ENCODE measurements at regions not wholly inside any gene's neighbourhood (a gene's known extent, or its start where the extent isn't known, plus 50 kb on each side); places are given as distances from the start of the nearest gene placed in this dataset.

GRCh38 chr3:180287703-180288102, 251.0 kb upstream of the PEX5L start:
- no peak for DNase-seq

DNA sequence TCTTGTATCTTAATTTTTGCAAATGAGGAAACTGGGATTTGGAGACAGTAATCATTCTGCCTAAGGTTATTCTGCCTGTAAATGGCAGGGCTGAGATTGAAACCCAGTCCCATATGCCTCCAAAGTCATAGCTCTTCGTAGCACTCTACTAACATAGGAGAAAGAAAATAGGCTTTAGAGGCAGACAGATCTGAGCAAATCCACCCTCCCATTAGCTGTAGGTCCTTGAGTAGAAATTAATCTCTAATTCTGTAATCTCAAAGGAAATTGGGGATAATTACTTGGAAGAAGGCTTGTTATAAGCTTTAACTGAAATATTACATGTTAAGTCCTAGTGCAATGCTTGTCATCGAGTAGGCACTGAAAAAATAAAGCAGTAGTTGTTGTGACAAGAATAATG, 252.1 kb upstream of the PEX5L start:
- DNase-seq = no peak

DNA sequence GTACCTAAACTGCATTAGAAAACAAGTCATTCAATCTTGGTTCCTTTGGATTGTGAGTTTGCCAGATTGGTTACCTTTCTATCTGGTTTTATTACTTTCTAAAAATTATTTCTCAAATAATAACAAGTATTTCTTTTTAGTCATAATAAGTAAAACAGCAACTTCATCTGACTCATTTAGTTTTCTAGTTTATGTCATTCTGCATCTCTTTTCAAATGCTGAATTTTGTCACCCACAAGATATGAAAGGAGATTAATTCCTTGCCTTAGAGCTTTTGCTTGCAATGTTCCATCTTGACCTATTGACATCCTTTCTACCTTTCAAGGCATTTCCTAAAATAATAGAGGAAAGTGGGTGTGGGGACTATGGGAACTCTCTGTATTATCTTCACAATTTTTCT, 253.6 kb upstream of the PEX5L start:
- DNase-seq = no peak

DNA sequence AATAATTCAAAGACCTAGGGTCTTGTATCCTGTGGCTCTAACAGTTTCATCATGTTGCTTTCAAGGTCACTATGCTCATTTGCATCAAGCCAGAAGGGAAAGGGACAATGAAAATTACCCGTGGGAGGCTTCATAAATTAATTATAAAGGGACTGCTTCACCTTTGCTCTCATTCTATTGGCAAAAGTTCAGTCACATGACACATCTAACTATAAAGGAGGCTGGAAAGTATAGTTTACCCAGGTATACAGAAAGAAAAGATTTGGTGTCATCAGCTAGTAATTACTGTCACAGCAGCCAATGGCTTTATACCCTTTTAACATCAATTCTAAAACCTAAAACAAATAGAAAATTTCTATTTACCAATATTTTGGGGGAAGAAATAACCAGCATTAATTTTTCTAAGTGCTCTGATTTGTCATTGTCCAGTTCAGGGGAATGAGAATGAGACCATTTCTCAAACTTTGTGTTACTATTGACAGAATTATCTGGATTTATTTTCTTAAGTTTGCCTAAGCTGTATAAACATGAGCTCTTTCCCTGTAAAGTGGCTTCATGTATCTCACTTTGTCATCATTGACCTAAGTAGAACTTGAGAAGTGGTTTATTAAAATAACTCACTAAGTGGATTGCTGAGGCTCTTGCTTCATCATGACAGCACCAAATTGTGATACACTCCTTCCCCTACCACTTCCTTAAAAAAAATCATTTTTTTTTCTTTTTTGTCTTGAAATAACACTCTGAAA, 257.7 kb upstream of the PEX5L start:
- DNase-seq = no peak

DNA sequence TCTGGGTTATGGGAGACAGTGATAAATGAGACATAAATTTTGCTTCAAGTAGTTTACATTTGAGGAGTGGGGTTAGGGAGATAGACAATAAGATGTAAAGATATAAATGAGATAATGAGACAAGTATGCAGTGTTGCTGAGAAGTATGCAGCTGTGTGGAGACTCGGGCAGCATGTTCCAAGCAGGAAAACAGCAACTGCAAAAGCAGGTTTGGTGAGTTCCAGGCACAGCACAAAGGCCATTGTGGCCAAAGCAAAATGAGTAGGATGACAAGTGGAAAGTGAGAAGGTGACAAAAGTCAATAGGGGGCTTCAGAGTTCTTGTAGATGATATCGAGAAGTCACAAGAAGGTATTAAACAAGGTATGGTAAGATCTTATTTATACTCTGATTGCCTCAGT, 259.1 kb upstream of the PEX5L start:
- no peak for DNase-seq

- DNase-seq = no peak
Measured at GRCh38 chr3:180296971-180297370, 260.2 kb upstream of the PEX5L start.

GRCh38 chr3:180306155-180306554, 269.4 kb upstream of the PEX5L start:
- DNase-seq = peak; percentile 13

DNA sequence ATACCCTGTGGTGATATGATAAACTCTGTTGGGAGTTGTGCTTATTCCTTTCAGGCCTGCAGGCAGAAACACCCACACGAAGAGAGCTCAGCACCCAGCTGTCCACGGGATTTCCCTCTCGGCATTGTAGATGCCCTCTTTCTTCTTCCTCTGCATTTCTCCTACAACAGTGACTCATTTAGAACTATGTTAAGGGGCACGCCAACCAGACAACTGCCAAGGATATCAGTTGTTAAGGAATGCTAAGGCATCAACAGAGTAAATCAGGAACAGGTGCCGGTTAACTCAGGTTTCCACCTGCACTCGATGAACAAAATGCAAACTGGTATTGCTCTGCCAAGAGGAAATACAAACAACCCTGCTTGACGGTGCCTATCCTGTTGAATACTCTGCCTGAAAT, 270.0 kb upstream of the PEX5L start:
- peak; percentile 63 for DNase-seq

- peak; percentile 25 for DNase-seq
Measured at GRCh38 chr3:180311242-180311641, 274.5 kb upstream of the PEX5L start.

DNA sequence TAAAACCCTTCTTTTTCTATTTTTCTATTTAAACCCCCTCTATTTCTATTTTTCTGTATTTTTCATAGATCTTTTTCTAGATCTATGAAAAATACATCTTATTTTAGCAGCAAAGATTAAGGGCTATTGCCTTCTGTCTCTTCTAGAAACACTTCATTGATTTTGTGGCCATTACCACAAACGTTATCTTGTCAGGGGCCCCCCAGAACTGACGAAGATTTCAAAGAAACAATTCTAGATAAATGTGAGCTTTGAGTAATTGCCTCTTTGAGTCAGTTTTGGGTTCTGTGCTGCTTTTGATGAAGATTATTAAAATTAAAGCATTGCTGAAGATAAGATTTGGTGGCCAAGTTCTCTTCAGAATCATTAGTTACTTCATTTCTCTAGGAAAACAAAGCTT, 279.6 kb upstream of the PEX5L start:
- no peak for DNase-seq

GRCh38 chr3:180319461-180319860, 282.5 kb upstream of the TTC14 start:
- no peak for DNase-seq

GRCh38 chr3:180320631-180321030, 281.3 kb upstream of the TTC14 start:
- no peak for DNase-seq

DNA sequence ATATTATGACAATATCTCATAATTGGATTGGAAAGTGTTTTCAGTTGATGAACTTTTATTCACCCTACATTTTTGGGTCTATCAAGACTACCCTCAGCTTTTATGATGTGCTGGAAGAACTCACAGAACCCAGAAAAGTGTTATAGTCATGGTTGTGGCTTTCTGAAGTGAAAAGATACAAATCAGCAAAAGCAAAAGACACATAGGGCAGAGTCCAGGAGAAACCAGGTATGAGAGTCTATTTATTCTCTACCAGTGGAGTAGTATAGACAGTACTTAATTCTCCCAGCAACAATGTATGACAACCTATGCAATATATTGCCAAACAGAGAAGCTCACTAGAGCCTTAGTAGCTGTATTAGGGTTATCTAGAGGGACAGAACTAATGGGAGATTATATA, 280.4 kb upstream of the TTC14 start:
- DNase-seq = no peak

DNA sequence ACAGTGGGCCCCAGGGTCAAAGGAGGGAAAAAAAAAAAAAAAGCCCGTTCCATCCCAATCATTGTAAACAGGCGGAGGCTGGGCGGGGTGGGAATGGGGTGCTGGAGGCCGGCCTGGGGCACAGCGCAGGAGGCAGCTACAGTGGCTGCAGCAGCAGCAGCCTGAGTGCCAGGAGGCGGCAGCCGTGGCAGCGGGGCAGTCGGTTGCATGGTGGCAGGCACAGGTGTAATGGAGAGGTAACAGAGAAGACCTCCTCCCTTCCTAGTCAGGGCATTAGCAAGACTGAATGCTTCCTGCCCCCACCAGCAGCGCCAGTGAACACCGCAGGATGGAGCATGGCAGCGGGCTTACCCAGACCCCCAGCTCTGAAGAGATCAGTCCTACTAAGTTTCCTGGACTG, 279.1 kb upstream of the TTC14 start:
- DNase-seq = no peak

- no peak for DNase-seq
Measured at GRCh38 chr3:180324791-180325190, 277.2 kb upstream of the TTC14 start.

DNA sequence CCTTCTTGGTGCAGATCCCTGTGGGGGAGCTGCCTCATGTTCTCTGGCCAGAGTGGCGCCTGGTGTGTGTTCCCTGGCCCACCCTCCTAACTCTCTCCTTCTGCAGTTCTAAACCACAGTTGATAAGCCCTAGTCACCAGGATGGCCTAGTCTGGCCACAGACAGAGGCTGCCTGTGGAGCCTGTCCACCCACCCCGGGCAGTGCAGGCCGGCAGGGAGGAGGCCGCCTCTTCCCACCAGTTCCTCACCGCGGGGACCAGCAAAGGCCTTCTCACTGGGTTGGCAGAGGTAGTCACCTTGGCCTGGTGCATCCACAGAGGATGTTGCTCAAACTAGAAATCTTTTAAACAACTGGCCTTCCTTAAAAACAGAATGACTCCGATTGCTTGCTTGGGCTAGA, 276.4 kb upstream of the TTC14 start:
- no peak for DNase-seq

DNA sequence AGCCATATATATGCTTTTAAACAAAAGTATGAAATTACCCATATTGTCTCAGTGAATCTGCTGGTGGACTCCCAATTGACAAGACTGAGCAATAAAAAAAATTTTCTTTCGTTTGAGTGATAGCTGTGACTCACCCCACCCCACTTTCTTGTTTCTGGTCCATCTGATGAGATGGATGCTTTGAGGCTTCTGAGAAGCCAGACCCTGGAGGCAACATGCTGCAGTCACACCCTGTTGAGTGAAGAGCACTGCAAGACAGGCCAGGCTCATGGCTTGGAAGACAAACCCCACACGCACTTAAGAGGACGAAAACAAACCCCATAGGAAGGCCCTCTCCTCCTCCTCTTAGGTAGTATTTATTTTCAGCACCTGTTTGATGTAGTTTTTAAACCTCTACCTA, 276.0 kb upstream of the TTC14 start:
- no peak for DNase-seq

- DNase-seq = no peak
Measured at GRCh38 chr3:180329187-180329586, 272.8 kb upstream of the TTC14 start.

DNA sequence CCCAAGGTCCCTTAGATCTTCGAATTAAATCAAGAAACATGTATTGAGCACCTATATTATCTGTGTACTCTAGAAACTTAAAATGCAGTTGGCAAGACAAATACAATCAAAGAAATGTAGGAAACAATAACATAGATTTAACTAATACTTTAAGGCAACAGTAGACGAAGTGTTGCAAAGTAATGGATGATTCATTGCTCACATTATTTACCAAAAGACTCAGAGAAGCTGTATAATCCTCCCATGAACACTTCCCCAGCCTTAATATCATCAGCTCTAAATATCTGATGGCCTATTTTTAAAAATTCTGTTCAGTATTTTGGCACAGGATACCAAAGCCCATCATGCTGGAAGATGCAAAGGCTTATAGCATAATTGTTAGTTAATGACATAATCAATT, 272.1 kb upstream of the TTC14 start:
- DNase-seq = no peak

DNA sequence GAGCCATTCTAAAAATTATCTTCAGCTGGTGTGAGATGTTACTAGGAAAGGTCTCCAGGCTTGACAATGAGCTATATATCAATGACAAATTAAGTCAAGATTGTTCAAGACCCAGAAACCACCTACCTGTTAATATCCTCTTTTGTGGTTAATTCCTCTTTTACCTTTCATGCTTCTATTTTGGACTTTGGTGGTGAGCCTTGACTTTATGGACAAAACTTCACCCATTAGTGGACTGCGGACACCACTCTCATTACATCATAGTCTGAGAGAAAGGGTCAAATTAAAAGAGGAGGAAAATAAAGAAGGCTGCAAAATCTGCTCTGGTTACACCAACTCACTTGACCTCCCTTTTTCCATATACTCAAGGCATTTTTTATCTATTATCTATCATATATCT, 271.5 kb upstream of the TTC14 start:
- no peak for DNase-seq

DNA sequence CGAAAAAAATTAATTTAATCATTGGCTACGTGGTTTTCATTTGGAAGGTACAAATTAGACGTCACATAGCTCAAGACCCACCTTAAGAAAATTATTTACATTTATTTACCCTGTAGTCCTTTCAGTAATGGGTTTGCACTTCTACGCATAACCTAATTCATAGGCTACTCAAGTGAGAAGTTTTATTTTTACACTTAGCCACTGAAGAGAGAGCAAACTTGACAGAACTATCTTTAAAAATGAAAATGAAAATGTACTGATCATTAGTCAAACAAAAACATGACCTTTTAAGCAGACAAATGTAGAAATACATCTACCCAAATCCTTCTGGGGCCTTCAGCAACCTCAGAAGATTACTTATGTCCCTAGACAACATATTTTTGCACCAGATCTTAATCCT, 269.4 kb upstream of the TTC14 start:
- no peak for DNase-seq

GRCh38 chr3:180335050-180335449, 266.9 kb upstream of the TTC14 start:
- DNase-seq = no peak

GRCh38 chr3:180340395-180340794, 261.6 kb upstream of the TTC14 start:
- no peak for DNase-seq

DNA sequence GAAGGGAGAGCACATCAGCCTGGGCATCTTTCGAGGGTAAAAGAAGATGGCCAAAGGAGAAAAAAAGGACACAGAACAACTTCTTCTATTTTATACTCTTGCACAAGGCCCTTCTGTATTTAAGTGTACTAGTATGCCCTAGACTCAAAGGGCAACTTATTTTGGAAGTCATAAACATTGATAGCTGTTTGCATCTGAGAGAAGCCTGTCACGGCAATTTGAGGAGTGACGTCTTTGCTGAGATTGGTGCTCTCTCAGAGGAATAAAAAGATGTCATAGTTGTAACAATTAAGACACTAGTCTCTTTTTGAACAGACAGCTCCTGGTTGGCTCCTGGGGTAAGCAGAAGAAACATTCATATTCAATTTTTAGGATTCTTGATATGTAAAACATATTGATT, 260.4 kb upstream of the TTC14 start:
- no peak for DNase-seq

- no peak for DNase-seq
Measured at GRCh38 chr3:180351601-180352000, 250.4 kb upstream of the TTC14 start.

DNA sequence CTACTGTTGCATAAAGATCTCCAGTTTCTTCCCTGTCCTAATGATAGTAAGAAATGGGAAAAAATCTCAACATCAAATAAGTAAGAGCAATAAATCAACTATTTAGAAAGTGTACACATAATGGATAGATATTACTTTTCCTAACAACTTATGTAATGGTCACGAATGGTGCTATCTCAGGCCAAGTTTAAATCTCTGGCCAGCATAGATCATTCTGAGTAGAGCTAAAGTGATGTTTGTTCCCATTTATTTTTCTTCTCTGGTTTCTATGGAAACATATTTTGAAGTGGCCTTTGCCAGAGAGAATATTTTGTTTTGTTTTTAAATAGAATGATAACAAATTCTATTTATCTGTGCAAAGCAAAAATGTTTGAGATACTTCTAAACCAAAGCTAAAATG, 249.7 kb upstream of the TTC14 start:
- DNase-seq = no peak
